GM19240 (cell line): ENCODE measurements at regions not wholly inside any gene's neighbourhood (a gene's known extent, or its start where the extent isn't known, plus 50 kb on each side); places are given as distances from the start of the nearest gene placed in this dataset.

Experiments used
- DNase-seq: peaks from one replicate; pipeline ENCODE4 v3.0.0; 2011; ENCODE audit warnings: low spot score; ENCODE audit not compliant: insufficient read length

GRCh38 chr11:121699801-121700200, 247.0 kb upstream of the SORL1-AS1 start:
- no peak for DNase-seq

GRCh38 chr11:121696931-121697670, 244.3 kb upstream of the SORL1-AS1 start:
- DNase-seq: no peak

- no peak for DNase-seq
Observed at GRCh38 chr11:121696177-121696871, 243.6 kb upstream of the SORL1-AS1 start.

- DNase-seq: no peak
Observed at GRCh38 chr11:121692236-121692635, 239.5 kb upstream of the SORL1-AS1 start.

- no peak for DNase-seq
Observed at GRCh38 chr11:121688860-121689614, 236.3 kb upstream of the SORL1-AS1 start.

- no peak for DNase-seq
Observed at GRCh38 chr11:121688055-121688491, 235.3 kb upstream of the SORL1-AS1 start.

GRCh38 chr11:121683791-121684190, 231.0 kb upstream of the SORL1-AS1 start:
- DNase-seq: no peak
